B cell (primary cell): ENCODE measurements at regions not wholly inside any gene's neighbourhood (a gene's known extent, or its start where the extent isn't known, plus 50 kb on each side); places are given as distances from the start of the nearest gene placed in this dataset.

Experiments used
- ATAC-seq: fragments of 200-7000 bp; cut with Tn5 transposase; one replicate; pipeline ENCODE4 v1.10.0; 2021; ENCODE audit warnings: low read depth, mild to moderate bottlenecking, moderate number of reproducible peaks, moderate library complexity
- CTCF ChIA-PET: fragments of 350-600 bp; sonication (Branson Sonifier 250); formaldehyde crosslinking; loops from one replicate; lab custom pipeline; 2021; ENCODE audit warnings: antibody characterized with exemption, inconsistent platforms; lab: Charles Lee
- POLR2A ChIA-PET: fragments of 350-600 bp; sonication (Branson Sonifier 250); formaldehyde crosslinking; loops from one replicate; lab custom pipeline; 2021; ENCODE audit warnings: antibody characterized with exemption; lab: Charles Lee
- DNase-seq: peaks from one replicate; pipeline ENCODE4 v3.0.0; 2013
- H2AFZ ChIP-seq: 2 replicates; pipeline ENCODE4 v1.6.1; 2012; ENCODE audit warnings: mild to moderate bottlenecking, low read depth, low read length; ENCODE audit not compliant: insufficient read depth, poor library complexity, severe bottlenecking
- H3K27ac ChIP-seq, 2 donors: 1 replicate in 1 of 2; 2 replicates in 1 of 2; pipeline ENCODE4 v1.5.1; 2012 to 2013; ENCODE audit warnings: low read length in 2 of 2, mild to moderate bottlenecking in 2 of 2, moderate library complexity in 1 of 2
- H3K27me3 ChIP-seq, 4 experiments: fragments of 200-600 bp in 1 of 4; sonication (generic) in 1 of 4; replicated peaks in 1 of 4; 1 replicate in 2 of 4; 2 replicates in 2 of 4; pipeline versions ENCODE4 v1.6.1 to v1.7.0; 2013 to 2016; ENCODE audit warnings: low read length in 3 of 4, mild to moderate bottlenecking in 2 of 4, mixed read lengths in 1 of 4, moderate library complexity in 1 of 4; ENCODE audit not compliant: insufficient read depth in 4 of 4, control insufficient read depth in 3 of 4; ENCODE audit errors: control extremely low read depth in 1 of 4
- H3K36me3 ChIP-seq, 2 experiments: replicated peaks in 1 of 2; 1 replicate in 1 of 2; 2 replicates in 1 of 2; pipeline versions ENCODE4 v1.6.1 to v1.7.1; 2013; ENCODE audit warnings: low read length in 1 of 2; ENCODE audit not compliant: insufficient read depth in 2 of 2, control insufficient read depth in 1 of 2; ENCODE audit errors: control extremely low read depth in 1 of 2, extremely low read depth in 1 of 2
- H3K4me1 ChIP-seq, 2 donors: fragments of 200-600 bp in 1 of 2; sonication (generic) in 1 of 2; 1 replicate in 1 of 2; 2 replicates in 1 of 2; pipeline versions ENCODE4 v1.5.1 to v1.6.1; 2013 to 2017; ENCODE audit warnings: low read length in 2 of 2; ENCODE audit not compliant: control insufficient read depth in 2 of 2, insufficient read depth in 2 of 2
- H3K4me2 ChIP-seq: replicated peaks from 2 replicates; pipeline ENCODE3; 2012; ENCODE audit warnings: mild to moderate bottlenecking, low read depth, low read length; ENCODE audit not compliant: poor library complexity, severe bottlenecking
- H3K4me3 ChIP-seq, 5 experiments: fragments of 200-600 bp in 1 of 5; sonication (generic) in 1 of 5; 1 replicate in 3 of 5; 2 replicates in 2 of 5; pipeline versions ENCODE4 v1.5.1 to v1.7.0; 2011 to 2016; ENCODE audit warnings: low read length in 4 of 5, mild to moderate bottlenecking in 4 of 5, low read depth in 2 of 5, control low read depth in 1 of 5, moderate library complexity in 1 of 5; ENCODE audit not compliant: insufficient read depth in 1 of 5; ENCODE audit errors: control extremely low read depth in 1 of 5, extremely low read depth in 1 of 5
- H3K79me2 ChIP-seq: fragments of 200-600 bp; sonication (generic); one replicate; pipeline ENCODE4 v1.6.0; 2016; ENCODE audit warnings: low read length; ENCODE audit not compliant: control insufficient read depth, insufficient read depth
- H3K9ac ChIP-seq: fragments of 200-600 bp; sonication (generic); 2 replicates; pipeline ENCODE4 v1.6.1; 2017; ENCODE audit warnings: mild to moderate bottlenecking, low read length, moderate library complexity
- H3K9me3 ChIP-seq, 3 donors: one replicate each; pipeline versions ENCODE4 v1.6.1 to v1.7.1; 2013; ENCODE audit warnings: low read length in 2 of 3; ENCODE audit not compliant: control insufficient read depth in 2 of 3, insufficient read depth in 1 of 3; ENCODE audit errors: control extremely low read depth in 1 of 3
- H4K20me1 ChIP-seq: 2 replicates; pipeline ENCODE4 v1.6.0; 2012; ENCODE audit warnings: mild to moderate bottlenecking, low read length; ENCODE audit not compliant: insufficient read depth, control insufficient read depth, poor library complexity, severe bottlenecking
- H3K27ac Mint-ChIP-seq: one replicate; pipeline ENCODE4 v1.8.0; 2021; ENCODE audit warnings: mixed read lengths
- H3K27me3 Mint-ChIP-seq: one replicate; pipeline ENCODE4 v1.8.0; 2021; ENCODE audit warnings: mixed read lengths
- H3K4me1 Mint-ChIP-seq: one replicate; pipeline ENCODE4 v1.8.0; 2021; ENCODE audit warnings: mixed read lengths
- H3K4me3 Mint-ChIP-seq: one replicate; pipeline ENCODE4 v1.8.0; 2021; ENCODE audit warnings: mixed read lengths
- H3K9me3 Mint-ChIP-seq: one replicate; pipeline ENCODE4 v1.8.0; 2022; ENCODE audit warnings: mixed read lengths; ENCODE audit not compliant: insufficient read depth
- EZH2 ChIP-seq: IDR thresholded peaks from 2 replicates; pipeline ENCODE4 v1.6.1; 2012; ENCODE audit warnings: borderline replicate concordance, low read depth, mild to moderate bottlenecking, moderate library complexity, low read length; ENCODE audit not compliant: insufficient read depth, poor library complexity, severe bottlenecking
- whole genome bisulfite sequencing: methylation state at CpG from one replicate; pipeline ENCODE4 v1.1.5; 2013; ENCODE audit warnings: missing lambda C conversion rate; ENCODE audit not compliant: insufficient coverage; 5-methylcytosine and 5-hydroxymethylcytosine counted together
- intact Hi-C: fragments of 100-400 bp; cut with micrococcal nuclease; formaldehyde crosslinking; loops from one replicate; pipeline ENCODE4 v1.10.0; 2022
- TF ChIP-seq, protein P1 (sequence below): fragments of 200-600 bp; IDR thresholded peaks from one replicate; pipeline ENCODE4 v1.8.0; 2022; ENCODE audit warnings: antibody characterized with exemption, mild to moderate bottlenecking

DNA sequence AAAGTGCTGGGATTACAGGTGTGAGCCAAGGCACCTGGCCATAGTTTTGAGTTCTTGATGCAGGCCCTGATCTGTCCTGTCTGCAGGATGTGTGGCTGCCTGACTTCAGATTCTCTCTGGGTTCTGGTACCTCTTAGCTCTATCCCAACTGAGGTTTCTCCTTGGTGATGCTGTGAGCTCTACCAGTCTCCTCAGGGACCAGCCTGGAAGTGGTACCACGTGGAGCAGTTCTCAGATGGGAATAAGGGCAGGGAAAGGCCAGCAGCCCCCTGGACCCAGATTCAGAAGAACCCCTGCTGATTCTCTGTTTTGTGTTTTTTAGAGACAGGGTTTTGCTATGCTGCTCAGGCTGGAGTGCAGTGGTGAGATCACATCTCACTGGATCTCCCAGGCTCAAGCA, 85.0 kb upstream of the HELT start:
- CTCF ChIA-PET: no interaction called here
- H3K4me1 Mint-ChIP-seq: no peaks in the 10 kb centered on the region
- Histone ChIP-seq H3K36me3 (no peaks in the 10 kb centered on the region), H3K9ac (no peak overlapping the region), H3K79me2 (no peaks in the 10 kb centered on the region), H3K4me3 (no peak overlapping the region), H3K4me2 (no peak overlapping the region), H3K27ac (no peak overlapping the region), H2AFZ (no peak overlapping the region), H3K4me1 (no peaks in the 10 kb centered on the region), H4K20me1 (no peaks in the 10 kb centered on the region), H3K9me3 (no peaks in the 10 kb centered on the region), H3K27me3 (peaks cover 0 to 6% (median 0%) of the 10 kb centered on the region in 4 experiments)
- H3K9me3 Mint-ChIP-seq: peaks cover 4% of the 10 kb centered on the region
- TF ChIP-seq EZH2: no peak
- TF ChIP-seq, protein P1, sequence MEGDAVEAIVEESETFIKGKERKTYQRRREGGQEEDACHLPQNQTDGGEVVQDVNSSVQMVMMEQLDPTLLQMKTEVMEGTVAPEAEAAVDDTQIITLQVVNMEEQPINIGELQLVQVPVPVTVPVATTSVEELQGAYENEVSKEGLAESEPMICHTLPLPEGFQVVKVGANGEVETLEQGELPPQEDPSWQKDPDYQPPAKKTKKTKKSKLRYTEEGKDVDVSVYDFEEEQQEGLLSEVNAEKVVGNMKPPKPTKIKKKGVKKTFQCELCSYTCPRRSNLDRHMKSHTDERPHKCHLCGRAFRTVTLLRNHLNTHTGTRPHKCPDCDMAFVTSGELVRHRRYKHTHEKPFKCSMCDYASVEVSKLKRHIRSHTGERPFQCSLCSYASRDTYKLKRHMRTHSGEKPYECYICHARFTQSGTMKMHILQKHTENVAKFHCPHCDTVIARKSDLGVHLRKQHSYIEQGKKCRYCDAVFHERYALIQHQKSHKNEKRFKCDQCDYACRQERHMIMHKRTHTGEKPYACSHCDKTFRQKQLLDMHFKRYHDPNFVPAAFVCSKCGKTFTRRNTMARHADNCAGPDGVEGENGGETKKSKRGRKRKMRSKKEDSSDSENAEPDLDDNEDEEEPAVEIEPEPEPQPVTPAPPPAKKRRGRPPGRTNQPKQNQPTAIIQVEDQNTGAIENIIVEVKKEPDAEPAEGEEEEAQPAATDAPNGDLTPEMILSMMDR: no peak
- no peak overlapping the region for H3K4me3 Mint-ChIP-seq
- no peak overlapping the region for H3K27ac Mint-ChIP-seq
- ATAC-seq (no peak), DNase-seq (no peak)
- H3K27me3 Mint-ChIP-seq: peaks cover 14% of the 10 kb centered on the region
- POLR2A ChIA-PET: interaction anchor here (0.6 kb wide), 1 partner anchor 70 kb away, joined by 3 read pairs; no protein-coding TSS in a partner anchor
- WGBS: 60% methylated on average over 1 of the region's 1 CpG
- intact Hi-C loops: no loop called here

DNA sequence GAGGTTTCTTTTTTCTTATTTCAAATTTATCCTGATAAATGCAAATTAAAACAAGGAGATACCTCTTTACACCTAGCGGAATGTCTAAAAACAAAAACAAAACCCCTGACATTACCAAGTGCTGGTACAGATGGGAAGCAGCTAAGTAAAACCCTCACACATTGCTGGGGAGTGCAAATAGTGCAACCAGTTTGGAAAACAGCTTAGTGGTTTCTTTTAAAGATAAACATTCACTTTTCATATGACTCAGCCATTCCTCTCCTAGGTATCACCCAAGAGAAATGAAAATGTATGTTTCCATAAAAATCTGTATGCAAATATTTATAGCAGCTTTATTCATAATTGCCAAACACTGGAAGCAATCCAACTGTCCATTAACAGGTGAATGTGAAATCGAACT, 84.1 kb upstream of the HELT start:
- no peak overlapping the region for H3K4me3 Mint-ChIP-seq
- no peak overlapping the region for H3K4me3 ChIP-seq
- intact Hi-C loops: no loop called here
- peaks cover 18% of the 10 kb centered on the region for H3K27me3 Mint-ChIP-seq
- no peak for DNase-seq
- H4K20me1 ChIP-seq: no peaks in the 10 kb centered on the region
- H3K9me3 ChIP-seq: no peaks in the 10 kb centered on the region
- peaks cover 2% of the 10 kb centered on the region for H3K9me3 Mint-ChIP-seq
- H3K27ac Mint-ChIP-seq: no peak overlapping the region
- TF ChIP-seq, protein P1: no peak
- H3K4me2 ChIP-seq: no peak overlapping the region
- H3K27ac ChIP-seq: no peak overlapping the region
- H3K79me2 ChIP-seq: no peaks in the 10 kb centered on the region
- H3K4me1 Mint-ChIP-seq: no peaks in the 10 kb centered on the region
- no peak overlapping the region for H3K9ac ChIP-seq
- ChIA-PET POLR2A (no interaction called here), CTCF (no interaction called here)
- H3K36me3 ChIP-seq: no peaks in the 10 kb centered on the region
- no peak for ATAC-seq
- no CpG with 5 or more reads among the region's 2 CpGs for WGBS
- peaks cover 0 to 6% (median 0%) of the 10 kb centered on the region in 4 experiments for H3K27me3 ChIP-seq
- no peak overlapping the region for H2AFZ ChIP-seq
- no peaks in the 10 kb centered on the region for H3K4me1 ChIP-seq
